ENCODE measurements at regions not wholly inside any gene's neighbourhood (a gene's known extent, or its start where the extent isn't known, plus 50 kb on each side); places are given as distances from the start of the nearest gene placed in this dataset.

DNA sequence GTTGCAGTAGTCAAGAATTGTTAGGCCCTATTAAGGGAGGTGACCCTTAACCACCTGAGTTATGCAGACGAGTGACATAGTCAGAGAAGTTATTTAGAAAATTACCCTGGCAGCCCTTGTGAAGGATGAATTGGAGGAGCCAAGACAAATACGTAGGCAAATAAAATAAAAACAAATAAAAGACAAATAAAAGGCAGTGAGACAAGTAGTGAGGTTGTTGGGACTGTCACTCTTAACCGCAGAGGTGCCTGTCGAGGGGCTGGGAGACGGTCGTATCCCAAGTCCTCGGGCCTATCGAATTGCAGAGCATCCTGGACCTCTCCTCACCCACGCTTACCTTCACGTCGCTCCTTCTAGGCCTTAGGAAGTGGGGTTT lies 58.0 kb upstream of the ZC4H2 start:
- no peak for DNase-seq (ENCODE audit: low read depth)
